K562 (cell line): ENCODE measurements at regions not wholly inside any gene's neighbourhood (a gene's known extent, or its start where the extent isn't known, plus 50 kb on each side); places are given as distances from the start of the nearest gene placed in this dataset.

ENCODE experiments used
- ATAC-seq: fragments of 200-7000 bp; cut with Tn5 transposase; 3 replicates; pipeline ENCODE4 v1.9.1; 2020; ENCODE audit warnings: moderate library complexity
- BruUV-seq: library from RNA; stranded (reverse); fragments of 400-500 nt; replicated peaks from 2 replicates; lab custom pipeline; 2021; lab: Mats Ljungman, UMichigan
- CTCF ChIA-PET: fragments of 300-600 bp; formaldehyde crosslinking; extraction: SDS; loops from one replicate; lab custom pipeline; 2021; ENCODE audit warnings: low intra/inter-chr PET ratio; lab: Yijun Ruan, JAX
- POLR2A ChIA-PET: fragments of 300-600, 350-650 bp; sonication (Branson Sonifier 250); formaldehyde crosslinking; extraction: SDS; loops from one replicate; lab custom pipeline; 2021; ENCODE audit warnings: antibody characterized with exemption, inconsistent platforms; lab: Yijun Ruan, JAX
- DNase-seq, 4 experiments: peaks; one replicate each; pipeline versions ENCODE4 v3.0.0 to v3.0.0-alpha.2; 2011 to 2018; ENCODE audit warnings: low spot score in 3 of 4, mixed read lengths in 3 of 4; ENCODE audit errors: extremely low read depth in 1 of 4
- FAIRE-seq: peaks from 2 replicates; lab custom pipeline; 2011; peaks lifted over from hg19 to GRCh38; lab: Jason Lieb, UNC
- H2AFZ ChIP-seq: 2 replicates; pipeline ENCODE4 v1.6.0; 2011; ENCODE audit warnings: low read depth, low read length, control low read depth, inconsistent platforms
- H3K27ac ChIP-seq: fragments of 200-600 bp; 3 replicates; pipeline ENCODE4 v1.8.0; 2011; ENCODE audit warnings: low read depth, mild to moderate bottlenecking, control low read depth, inconsistent platforms, low read length, moderate library complexity, mixed read lengths; ENCODE audit errors: extremely low read depth
- H3K27me3 ChIP-seq, 2 experiments: fragments of 300-600 bp in 1 of 2; 2 replicates in 1 of 2; 3 replicates in 1 of 2; pipeline versions ENCODE4 v1.6.0 to v1.8.0; 2011; ENCODE audit warnings: inconsistent platforms in 2 of 2, low read length in 2 of 2, mild to moderate bottlenecking in 1 of 2, mixed read lengths in 1 of 2, moderate library complexity in 1 of 2; ENCODE audit not compliant: control insufficient read depth in 2 of 2, insufficient read depth in 2 of 2
- H3K36me3 ChIP-seq: fragments of 300-600 bp; 3 replicates; pipeline ENCODE4 v1.8.0; 2011; ENCODE audit warnings: mild to moderate bottlenecking, low read length, inconsistent platforms; ENCODE audit not compliant: control insufficient read depth, insufficient read depth
- H3K4me1 ChIP-seq, 2 experiments: fragments of 200-600 bp in 1 of 2; replicated peaks in 1 of 2; 2 replicates in 1 of 2; 3 replicates in 1 of 2; pipeline versions ENCODE4 v1.5.1 to v1.8.0; 2011; ENCODE audit warnings: inconsistent platforms in 2 of 2, low read length in 2 of 2, mild to moderate bottlenecking in 1 of 2, mixed read lengths in 1 of 2, moderate library complexity in 1 of 2; ENCODE audit not compliant: control insufficient read depth in 2 of 2, insufficient read depth in 2 of 2
- H3K4me2 ChIP-seq: 2 replicates; pipeline ENCODE4 v1.6.1; 2011; ENCODE audit warnings: low read length, control low read depth, inconsistent platforms, mixed read lengths; ENCODE audit not compliant: insufficient read depth
- H3K4me3 ChIP-seq: fragments of 200-600 bp; sonication (generic), shearing (Covaris generic); 2 replicates; pipeline ENCODE4 v1.5.1; 2016; ENCODE audit warnings: control low read depth, inconsistent platforms
- H3K79me2 ChIP-seq: fragments of 200-600 bp; 3 replicates; pipeline ENCODE4 v1.8.0; 2011; ENCODE audit warnings: low read length, inconsistent platforms; ENCODE audit not compliant: control insufficient read depth, insufficient read depth
- H3K9ac ChIP-seq, 2 experiments: 2 replicates each; pipeline versions ENCODE4 v1.6.0 to v1.6.1; 2011; ENCODE audit warnings: low read depth in 2 of 2, low read length in 2 of 2, control low read depth in 1 of 2, inconsistent platforms in 1 of 2, mild to moderate bottlenecking in 1 of 2, mixed read lengths in 1 of 2; ENCODE audit not compliant: insufficient read depth in 1 of 2
- H3K9me1 ChIP-seq: one replicate; pipeline ENCODE4 v1.6.0; 2011; ENCODE audit warnings: inconsistent platforms, mild to moderate bottlenecking, low read length, moderate library complexity; ENCODE audit not compliant: control insufficient read depth, insufficient read depth
- H3K9me3 ChIP-seq: replicated peaks from 2 replicates; pipeline ENCODE4 v1.5.1; 2011; ENCODE audit warnings: low read depth, low read length, inconsistent platforms; ENCODE audit not compliant: control insufficient read depth, insufficient read depth
- H4K20me1 ChIP-seq: replicated peaks from 2 replicates; pipeline ENCODE4 v1.6.1; 2011; ENCODE audit warnings: low read length, inconsistent platforms, mixed read lengths; ENCODE audit not compliant: control insufficient read depth, insufficient read depth
- C11orf30 ChIP-seq: fragments of 450-650 bp; IDR thresholded peaks from 2 replicates; pipeline ENCODE4 v1.6.1; 2016; ENCODE audit warnings: low read depth, mild to moderate bottlenecking
- MAFG ChIP-seq: fragments of 450-650 bp; conservative IDR thresholded peaks from 2 replicates; pipeline ENCODE4 v1.6.1; 2016; ENCODE audit warnings: missing genetic modification characterization, missing compliant biosample characterization
- NFYB ChIP-seq: IDR thresholded peaks from 2 replicates; pipeline ENCODE4 v1.6.1; 2011; ENCODE audit warnings: mild to moderate bottlenecking, moderate library complexity; ENCODE audit not compliant: insufficient read length; ENCODE audit errors: extremely low read depth
- PHF8 ChIP-seq: fragments of 200-600 bp; sonication (generic); IDR thresholded peaks from 2 replicates; pipeline ENCODE4 v1.6.1; 2012; ENCODE audit warnings: mixed run types, mild to moderate bottlenecking, inconsistent platforms, low read length, moderate library complexity, borderline replicate concordance
- ZNF316 ChIP-seq: fragments of 450-650 bp; IDR thresholded peaks from 2 replicates; pipeline ENCODE4 v1.6.1; 2016
- ZNF780A ChIP-seq: fragments of 250-450 bp; sonication (Bioruptor Pico); IDR thresholded peaks from 2 replicates; pipeline ENCODE4 v1.5.0; 2021; ENCODE audit warnings: mild to moderate bottlenecking
- WGBS: fragments of 100-300 bp; shearing (Covaris generic); methylation state at CpG from one replicate; pipeline ENCODE4 v1.1.6; 2016; ENCODE audit warnings: low coverage, mixed read lengths; ENCODE audit not compliant: insufficient coverage; ENCODE audit errors: missing lambda C conversion rate; 5-methylcytosine and 5-hydroxymethylcytosine counted together
- in situ Hi-C: fragments of 300-500 bp; cut with MboI; formaldehyde crosslinking; loops from 4 replicates; pipeline ENCODE4 v1.15.0; 2018; ENCODE audit warnings: inconsistent platforms, mixed read lengths
- intact Hi-C: fragments of 100-400 bp; cut with micrococcal nuclease; formaldehyde crosslinking; loops from 2 replicates; pipeline ENCODE4 v1.14.2; 2022

DNA sequence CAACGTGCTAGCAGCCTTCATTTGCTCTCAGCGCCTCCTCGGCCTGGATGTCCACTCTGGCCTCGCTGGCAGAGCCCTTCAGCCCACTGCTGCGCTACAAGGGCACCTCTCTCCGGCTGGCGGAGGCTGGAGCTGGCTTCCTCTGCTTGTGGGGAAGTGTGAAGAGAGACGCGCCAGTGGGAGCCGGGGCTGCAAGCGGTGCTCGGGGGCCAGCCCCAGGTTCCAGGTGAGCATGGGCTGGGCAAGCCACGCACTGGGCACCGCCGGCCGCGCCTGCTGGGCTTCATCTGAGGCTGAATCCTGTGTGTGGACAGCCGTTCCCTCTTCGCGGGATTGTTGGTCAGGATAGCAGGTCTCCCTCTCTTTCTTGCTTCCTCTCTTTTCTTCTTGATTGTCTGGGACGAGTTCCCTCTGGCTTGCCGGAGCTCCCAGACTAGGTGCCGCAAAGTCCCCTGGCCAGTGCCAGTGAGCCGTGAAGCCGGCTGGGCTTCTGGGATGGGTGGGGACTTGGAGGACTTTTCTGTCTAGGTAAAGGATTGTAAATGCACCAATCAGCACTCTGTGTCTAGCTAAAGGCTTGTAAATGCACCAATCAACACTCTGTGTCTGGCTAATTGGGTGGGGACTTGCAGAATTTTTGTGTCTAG, 165.0 kb downstream of the HEPH start:
- ChIA-PET CTCF (no interaction called here), POLR2A (no interaction called here)
- H3K27ac ChIP-seq, result no peak overlapping the region
- DNase-seq (no peak), ATAC-seq (no peak), FAIRE-seq (no peak)
- no peaks in the 10 kb centered on the region for H4K20me1 ChIP-seq
- intact Hi-C loops, result no loop called here
- no peaks in the 10 kb centered on the region for H3K9me3 ChIP-seq
- no peaks in the 10 kb centered on the region for H3K9me1 ChIP-seq
- no peaks in the 10 kb centered on the region for H3K79me2 ChIP-seq
- no peaks in the 10 kb centered on the region; a peak in 1 of 5 replicates for H3K4me1 ChIP-seq
- BruUV-seq, result no TSS peak
- no peaks in the 10 kb centered on the region for H3K36me3 ChIP-seq
- no peak overlapping the region for H3K4me3 ChIP-seq
- WGBS, result 19% methylated on average over 9 of the region's 25 CpGs
- no peak overlapping the region for H2AFZ ChIP-seq
- H3K4me2 ChIP-seq, result no peak overlapping the region
- no peak overlapping the region for H3K9ac ChIP-seq
- TF ChIP-seq ZNF780A (CRISPR knock-in tag) (no peak), NFYB (peak; percentile 60)
- no peaks in the 10 kb centered on the region for H3K27me3 ChIP-seq
- in situ Hi-C loops, result no loop called here

DNA sequence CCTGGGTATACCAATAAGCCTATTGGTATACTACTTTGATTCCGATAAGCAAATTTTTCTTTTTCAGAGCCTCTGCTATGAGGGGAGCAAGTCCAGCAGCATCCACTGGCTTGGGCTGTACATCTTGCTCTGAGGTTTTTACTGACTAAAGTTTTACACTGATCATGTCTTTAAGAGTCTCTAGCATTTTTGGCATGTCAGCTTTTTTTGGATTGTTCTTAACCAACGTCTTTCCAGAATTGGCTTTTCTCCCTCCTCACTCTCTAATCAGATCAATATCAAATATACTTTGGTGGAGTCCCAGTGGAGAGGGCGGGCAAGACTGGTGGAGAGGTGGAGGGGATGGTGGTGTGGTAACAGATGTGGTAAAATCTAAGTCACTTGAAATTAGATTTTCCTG, 196.8 kb downstream of the HEPH start:
- POLR2A ChIA-PET, result interaction anchor here (0.6 kb wide), 1 partner anchor 267 kb away, joined by 3 read pairs; no protein-coding TSS in a partner anchor
- Histone ChIP-seq H3K4me2 (no peak overlapping the region), H3K36me3 (no peaks in the 10 kb centered on the region), H3K4me3 (no peak overlapping the region), H3K9me3 (no peaks in the 10 kb centered on the region), H4K20me1 (no peaks in the 10 kb centered on the region), H3K9me1 (no peaks in the 10 kb centered on the region), H3K27ac (no peak overlapping the region), H3K9ac (no peak overlapping the region), H2AFZ (no peak overlapping the region), H3K27me3 (no peaks in the 10 kb centered on the region), H3K79me2 (no peaks in the 10 kb centered on the region), H3K4me1 (no peaks in the 10 kb centered on the region)
- no TSS peak for BruUV-seq
- CTCF ChIA-PET, result no interaction called here
- ATAC-seq, result no peak
- in situ Hi-C loops, result no loop called here
- FAIRE-seq, result no peak
- intact Hi-C loops, result no loop called here
- DNase-seq, result no peak
- 12% methylated on average over 3 of the region's 3 CpGs for WGBS
- TF ChIP-seq C11orf30 (peak; percentile 58), ZNF316 (peak; percentile 65), PHF8 (no peak), MAFG (tag) (peak; percentile 37; the same call in 1 of the 2 replicates)
